ENCODE measurements at regions not wholly inside any gene's neighbourhood (a gene's known extent, or its start where the extent isn't known, plus 50 kb on each side); places are given as distances from the start of the nearest gene placed in this dataset.
"Not testable (repeated sequence)": the region's sequence is repeated elsewhere in the genome, so short reads cannot be mapped to it uniquely, and the experiment has no call there.

DNA sequence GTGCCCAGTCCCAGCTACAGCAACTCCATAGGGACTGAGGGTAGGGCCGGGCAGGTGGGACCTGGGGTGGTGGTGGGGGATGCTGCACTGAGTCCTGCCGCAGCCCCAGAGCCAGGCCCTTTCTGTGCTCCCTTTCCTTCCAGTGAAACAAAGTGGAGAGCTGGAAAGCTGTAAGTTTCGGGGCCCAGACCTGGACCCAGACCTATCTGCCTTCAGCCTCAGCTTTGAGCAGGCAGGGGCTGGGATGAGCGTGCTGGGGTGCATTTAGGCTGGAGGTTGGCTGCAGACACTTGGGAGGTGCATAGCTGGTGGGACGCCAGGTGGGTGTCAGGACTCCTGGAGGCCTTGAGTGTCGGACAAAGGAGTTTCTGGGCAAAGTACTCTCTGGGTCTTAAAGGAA is 92.7 kb upstream of the C1orf174 start:
- no peak for DNase-seq

DNA sequence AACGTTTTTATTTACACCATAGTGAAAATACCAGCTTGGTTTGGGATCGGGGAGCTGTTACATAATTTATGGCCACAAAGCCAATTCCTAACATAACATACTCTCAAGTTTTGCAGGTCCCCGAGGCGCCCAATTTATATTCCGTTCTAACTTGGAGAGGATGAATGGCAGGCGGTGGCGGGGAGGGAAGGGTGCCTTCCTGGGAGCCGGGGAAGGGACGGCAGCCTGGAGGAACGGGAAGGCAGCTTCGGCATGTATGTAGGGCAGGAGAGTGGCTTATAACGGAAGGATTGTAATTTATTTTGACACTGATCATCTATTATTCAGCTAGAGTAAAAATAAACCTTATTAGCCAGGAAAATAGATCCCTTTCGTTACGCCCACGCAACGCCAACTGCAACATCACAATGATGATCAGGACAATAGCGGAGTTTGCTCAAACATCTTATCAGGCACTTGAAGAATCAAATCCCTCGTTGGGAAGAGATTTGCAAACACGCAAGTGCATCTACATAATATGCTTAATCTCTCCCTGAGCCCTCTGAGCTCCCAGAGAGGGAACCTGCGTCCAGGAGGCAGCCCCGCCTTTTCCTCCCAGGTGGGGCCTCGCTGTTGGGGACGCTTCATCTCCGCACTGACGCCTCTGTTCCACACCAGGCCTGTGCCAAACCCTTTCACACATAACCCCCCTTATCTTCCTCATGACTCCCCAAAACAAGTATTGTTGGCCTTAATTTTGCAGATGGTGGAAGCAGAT is 93.7 kb upstream of the C1orf174 start:
- DNase-seq: no peak

DNA sequence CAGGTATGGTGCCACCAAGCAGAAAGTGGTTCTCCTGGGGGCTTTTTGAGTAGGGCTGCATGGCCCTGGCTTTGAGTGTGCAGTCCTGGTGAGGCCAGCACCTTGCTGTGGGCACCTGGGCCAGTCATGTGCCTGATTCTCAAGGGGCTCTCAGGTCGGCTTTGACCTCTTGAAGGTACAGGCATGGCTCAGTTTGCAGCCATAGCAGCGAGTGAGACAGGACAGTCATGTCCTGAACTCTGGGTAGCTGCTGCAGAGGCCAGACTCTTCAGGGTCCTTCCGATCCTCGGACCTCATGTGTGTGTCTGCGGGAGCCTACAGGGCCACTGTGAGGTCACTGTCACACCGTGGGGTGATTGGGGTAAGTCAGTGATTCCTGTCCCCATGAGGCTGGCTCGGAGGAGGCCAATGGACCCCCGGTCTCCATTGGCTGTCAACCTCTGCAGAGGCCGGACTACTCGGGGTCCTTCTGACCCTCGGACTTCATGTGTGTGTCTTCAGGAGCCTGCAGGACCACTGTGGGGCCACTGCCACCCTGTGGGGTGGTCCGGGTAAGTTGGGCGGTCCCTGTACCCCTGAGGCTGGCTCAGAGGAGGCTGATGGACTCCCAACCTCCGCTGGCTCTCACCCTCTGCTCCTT is 95.2 kb upstream of the C1orf174 start:
- DNase-seq: no peak

DNA sequence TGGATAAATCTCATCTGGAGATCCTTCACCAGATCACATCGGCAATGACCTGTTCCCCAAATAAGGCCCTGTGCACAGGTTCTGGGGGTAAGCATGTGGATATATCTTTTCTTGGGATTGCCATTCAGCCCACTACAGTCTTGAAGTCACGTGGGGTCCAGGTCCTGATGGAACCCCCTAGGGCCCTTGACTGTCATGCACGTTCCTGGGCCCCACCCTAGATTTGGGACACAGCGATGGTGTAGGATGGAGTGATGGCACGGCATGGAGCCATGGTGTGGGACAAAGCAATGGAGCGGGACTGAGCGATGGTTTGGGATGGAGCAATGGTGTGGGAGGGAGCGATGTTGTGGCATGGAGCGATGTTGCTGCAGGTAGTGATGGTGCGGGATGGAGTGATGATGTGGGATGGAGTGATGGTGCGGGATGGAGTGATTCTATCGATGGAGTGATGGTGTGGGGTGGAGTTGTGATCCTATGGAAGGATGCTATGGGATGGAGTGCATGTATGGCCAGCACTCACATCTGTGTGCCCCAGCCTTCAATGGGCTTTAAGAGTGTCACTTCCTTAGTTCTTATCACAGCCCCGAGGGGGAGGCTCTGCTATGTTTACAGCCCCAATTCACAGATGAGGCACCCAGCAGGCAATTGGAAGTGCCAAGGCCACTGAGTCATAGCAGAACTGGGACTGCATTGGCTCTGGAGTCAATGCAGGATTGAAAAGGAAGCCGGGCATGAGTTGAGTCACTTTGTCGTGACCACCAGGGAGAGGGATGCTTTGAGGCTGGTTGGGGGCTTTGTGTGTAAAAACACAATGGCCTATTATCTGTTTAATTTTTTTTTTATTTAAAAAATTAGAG is 97.0 kb upstream of the C1orf174 start:
- no peak for DNase-seq

DNA sequence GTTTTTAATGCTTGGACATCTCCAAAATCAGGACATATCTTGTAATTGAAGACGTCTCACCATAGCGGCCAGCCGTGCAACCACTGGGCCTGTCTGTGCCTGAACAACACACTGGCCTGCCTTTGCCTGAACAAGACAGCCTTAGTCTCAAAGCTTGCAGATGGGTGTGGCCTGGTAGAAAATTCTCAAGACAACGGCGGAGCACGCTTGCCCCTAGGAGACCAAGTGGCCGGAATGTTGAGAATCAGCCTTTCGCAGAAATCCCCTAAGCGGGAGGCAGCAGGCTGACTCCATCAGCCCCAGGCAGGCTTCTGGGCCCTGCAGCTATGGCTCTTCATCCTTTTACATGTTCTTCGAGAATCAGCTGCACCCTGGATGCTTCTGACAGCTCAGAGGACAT is 98.0 kb upstream of the C1orf174 start:
- no peak for DNase-seq

DNA sequence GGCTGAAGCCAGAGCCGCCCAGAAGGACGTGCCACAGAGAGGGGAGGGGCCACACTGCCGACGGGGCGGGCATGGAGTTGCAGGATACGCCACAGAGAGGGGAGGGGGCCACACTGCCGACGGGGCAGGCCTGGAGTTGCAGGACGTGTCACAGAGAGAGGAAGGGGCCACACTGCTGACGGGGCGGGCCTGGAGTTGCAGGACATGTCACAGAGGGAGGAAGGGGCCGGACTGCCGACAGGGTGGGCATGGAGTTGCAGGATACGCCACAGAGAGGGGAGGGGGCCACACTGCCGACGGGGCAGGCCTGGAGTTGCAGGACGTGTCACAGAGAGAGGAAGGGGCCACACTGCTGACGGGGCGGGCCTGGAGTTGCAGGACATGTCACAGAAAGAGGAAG is 99.4 kb upstream of the C1orf174 start:
- DNase-seq: not testable (repeated sequence)

DNA sequence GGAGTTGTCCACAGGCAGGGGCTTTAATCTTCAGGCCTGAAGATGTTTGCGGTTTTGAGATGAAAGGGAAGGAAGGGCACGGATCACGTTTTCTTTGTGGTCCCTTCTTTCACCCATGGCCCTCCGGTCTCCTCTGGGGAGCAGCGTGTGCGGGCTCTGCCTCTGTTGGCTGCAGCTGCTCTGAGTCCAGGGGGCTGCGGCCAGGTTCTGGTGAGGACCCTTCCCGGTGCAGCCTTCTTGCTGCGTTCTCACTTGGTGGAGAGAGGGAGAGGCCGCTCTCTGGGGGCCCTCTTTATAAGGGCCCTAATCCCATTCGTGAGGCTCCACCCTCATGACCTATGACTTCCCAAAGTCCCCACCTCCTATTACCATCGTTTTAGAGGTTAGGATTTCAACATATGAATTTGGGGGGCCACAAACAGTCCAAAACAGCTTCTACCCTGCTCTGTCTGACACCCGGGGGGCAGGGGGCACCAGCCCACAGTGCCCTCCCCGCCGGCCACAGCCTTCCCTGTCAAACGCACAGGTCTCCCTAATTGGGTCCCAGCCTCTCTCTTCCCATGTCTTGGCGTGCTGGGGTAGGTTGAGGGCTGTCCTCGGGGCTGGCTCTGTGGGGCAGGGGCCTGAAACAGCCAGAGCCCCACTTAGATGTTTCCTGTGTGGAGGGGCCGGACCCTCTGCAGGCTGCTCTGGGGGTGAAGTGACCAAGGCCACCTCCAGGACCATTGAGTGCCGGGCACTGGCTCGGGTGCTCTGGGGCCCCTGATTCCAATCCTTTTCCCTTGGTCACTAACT is 100.1 kb upstream of the C1orf174 start:
- no peak for DNase-seq

DNA sequence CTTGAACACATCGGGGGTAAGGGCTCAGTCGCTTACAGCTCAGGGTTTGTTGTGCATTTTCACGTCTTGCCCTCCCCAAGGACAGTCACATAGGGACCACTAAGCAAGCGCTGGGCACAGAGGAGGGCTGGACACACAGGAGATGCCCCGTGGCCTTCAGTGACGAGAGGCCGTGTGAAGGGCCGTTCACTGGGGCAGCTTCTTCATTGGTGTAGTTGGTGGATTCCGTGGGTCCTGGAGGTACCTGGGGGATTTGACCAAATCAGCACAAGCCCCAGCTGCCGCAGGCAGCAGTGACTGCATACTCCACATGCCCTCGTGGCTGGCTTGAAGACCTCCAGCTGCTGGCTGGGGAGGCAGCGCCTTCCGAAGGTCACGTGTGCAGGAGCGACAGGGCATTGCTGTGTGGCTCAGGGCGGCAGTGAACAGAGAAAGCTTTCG is 100.8 kb upstream of the C1orf174 start:
- DNase-seq: no peak

DNA sequence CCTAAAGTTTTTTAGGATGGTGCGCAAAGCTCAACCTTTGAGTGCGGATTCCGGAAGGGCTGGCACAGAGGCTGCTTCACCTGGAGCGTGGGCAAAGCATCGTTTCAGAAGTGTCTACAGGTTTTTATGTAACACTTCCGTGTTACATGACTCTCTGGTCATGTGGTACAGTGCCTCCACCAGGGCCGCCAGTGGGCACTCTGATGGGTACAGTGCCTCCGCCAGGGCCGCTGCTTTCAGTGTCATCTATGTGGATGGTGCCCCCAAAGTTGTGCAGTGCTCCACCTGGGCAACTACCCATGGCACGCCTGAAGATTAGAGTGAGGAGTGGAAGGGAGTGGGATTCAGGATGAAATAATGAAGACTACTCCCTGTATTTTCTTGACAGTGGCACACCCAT is 101.4 kb upstream of the C1orf174 start:
- no peak for DNase-seq

DNA sequence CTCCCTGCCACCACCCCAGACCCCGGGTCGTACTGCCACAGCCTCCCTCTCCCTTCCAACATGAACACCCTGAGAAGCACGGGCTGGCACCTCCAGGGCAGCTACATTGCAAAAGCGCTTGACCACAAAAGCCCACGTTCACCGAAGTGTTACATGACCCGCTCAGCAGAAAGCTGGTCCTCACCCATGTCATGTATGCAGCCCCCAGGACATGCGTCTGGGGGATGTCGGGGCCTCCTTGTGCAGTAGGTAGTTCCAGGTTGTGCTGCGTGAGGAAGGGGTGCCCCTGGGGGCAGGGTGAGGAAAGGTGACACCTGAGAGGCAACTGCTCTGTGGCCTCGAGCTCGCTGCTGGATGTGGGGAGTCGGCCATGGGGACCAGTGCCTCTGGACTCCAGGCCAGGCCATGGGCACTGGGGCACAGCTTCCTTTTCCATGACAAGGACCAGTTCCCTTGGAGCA is 102.0 kb upstream of the C1orf174 start:
- no peak for DNase-seq

DNA sequence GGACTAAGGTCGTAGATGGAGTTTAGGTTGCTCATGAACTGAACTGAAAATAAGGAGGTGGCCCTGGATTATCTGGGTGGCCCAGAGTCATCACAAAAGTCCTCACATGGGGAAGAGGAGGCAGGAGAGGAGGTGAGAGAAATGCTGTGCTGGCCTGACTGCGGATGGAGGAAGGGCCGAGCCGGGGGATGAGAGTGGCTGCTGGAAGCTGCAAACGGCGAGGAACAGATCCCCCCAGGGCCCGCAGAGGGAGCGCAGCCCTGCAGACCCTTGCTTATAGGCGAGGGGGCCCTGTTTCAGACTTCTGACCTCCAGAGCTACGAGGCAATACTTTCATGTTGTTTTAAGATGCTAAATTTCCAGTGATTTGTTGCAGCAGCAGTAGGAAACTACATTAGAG is 102.7 kb upstream of the C1orf174 start:
- no peak for DNase-seq

DNA sequence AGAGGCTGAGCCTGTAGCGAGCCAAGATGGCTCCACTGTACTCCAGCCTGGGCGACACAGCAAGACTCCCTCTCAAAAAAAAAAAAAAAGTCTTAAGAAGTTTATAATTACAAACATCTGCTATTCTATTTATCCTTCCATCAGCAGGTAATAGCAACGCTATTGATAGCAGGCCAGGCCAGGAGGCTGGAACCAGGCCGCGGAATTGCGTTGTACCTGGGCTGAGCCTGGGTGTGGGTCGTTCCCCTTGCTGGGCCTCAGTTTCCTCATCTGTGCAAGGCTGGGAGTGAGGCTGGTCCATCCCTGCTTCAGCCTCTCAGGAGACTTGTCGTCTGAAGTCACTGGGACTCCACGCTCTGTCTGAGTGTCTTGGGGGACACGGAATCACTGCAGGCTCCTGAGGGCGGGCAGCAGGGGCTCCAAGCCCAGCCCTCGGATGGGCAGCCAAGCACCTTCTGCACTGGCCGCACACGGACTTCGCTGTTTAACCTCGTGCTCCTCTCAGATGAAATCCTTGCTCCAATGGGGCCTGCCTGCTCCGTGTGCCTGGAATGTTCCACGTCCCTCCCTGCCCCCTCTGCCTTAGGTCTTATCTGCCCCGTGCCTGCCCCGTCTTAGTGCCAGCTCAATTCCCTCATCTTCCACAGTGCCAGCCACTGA is 103.9 kb upstream of the C1orf174 start:
- no peak for DNase-seq

DNA sequence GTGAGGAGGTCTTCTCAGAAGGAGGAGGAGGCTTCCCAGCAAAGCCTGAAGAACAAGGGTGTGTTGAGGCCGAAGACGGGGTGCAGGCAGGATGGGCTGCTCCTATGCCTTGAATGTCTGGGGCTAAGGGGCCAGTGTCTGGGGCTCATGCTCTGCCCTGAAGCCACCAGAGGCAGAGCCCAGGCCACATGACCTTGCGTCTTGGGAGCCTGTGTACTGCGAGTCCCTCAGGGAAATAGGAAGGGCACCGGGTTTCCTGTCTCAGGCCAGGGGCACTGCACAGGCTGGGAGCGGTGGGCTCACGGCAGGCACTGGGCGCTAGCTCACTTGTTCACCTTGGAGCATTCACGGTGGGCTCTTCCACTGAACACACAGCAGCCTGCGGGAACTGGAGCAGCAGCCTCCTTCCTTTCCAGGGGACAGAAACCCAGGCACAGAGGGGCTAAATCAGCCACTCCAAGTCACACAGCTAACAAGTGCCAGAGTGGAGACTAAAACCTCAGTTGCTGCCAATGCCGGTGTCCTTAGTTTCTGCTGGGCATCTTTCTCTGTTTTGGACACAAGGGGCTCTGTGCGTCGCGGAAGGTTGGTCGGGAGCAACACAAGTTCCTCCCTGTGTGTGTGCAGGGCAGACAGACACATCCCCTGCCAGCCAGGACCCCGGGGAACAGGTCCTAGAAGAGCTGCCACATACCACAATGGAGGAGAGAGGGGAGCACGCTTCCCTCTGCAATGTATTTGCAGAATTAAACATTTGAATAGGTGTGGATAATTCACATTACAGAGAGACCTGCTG is 104.8 kb upstream of the C1orf174 start:
- no peak for DNase-seq

DNA sequence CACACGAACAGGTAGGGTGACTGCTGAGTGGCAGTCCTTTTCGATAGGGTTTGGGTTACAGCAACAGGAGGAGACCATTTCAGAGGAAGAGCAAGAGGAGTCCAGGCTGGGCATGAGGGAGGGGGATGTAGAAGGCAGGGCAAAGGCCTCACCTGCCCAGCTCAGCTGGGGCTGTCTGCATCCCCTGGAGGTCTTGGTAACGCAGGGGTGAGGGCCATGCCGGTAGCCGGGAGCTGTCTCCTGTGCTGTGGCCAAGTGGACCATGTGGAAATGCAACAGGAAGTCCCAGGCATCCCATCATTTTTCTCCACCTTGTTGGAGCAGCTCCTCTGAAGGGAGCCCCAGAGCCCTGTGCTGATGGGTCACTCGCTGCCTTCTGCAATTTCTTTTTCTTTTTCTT is 105.4 kb upstream of the C1orf174 start:
- no peak for DNase-seq

DNA sequence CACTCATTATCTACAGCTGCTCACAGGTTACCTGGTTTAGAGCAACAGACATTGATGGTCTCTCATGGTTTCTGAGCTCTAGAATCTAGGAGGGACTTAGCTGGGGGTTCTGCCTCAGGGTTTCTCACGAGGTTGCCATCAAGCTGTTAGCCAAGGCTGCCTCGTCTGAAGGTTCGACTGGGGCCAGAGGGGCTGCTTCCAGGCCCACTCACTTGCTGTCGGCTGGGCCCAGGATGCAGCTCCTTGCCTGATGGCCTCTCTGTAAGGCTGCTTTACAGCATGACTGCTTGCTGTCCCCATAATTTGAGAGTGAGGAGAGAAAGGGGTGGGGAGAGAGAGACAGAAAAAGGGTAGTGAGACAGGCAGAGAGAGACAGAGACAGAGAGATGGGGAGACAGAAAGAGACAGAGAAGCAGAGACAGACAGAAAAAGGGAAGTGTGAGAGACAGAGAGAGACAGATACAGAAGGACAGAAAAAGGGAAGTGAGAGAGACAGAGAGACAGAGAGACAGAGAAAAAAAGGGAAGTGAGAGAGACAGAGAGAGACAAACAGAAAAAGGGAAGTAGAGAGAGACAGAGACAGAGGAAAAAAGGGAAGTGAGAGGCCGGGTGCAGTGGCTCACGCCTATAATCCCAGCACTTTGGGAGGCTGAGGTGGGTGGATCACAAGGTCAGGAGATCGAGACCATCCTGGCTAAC is 106.8 kb upstream of the C1orf174 start:
- no peak for DNase-seq

DNA sequence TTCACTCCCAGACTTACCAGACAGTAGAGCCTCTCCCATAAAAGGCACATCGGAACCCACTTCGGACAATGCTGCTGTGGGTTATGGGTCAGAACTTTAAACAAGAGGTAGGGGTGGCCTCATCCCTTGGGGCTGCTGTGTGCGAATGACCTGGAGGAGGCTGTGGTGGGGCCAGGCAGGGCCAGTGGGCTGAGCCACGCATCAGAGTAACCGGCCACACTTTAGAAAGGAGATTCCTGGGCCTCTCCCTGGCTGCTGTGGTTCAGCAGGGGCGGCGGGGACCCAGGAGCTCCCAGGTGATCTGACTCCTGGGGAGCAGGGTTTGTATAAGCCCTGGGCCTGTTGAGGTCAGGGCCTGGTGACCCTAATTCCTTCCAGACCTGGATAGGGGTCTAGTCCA is 110.2 kb upstream of the C1orf174 start:
- DNase-seq: no peak

DNA sequence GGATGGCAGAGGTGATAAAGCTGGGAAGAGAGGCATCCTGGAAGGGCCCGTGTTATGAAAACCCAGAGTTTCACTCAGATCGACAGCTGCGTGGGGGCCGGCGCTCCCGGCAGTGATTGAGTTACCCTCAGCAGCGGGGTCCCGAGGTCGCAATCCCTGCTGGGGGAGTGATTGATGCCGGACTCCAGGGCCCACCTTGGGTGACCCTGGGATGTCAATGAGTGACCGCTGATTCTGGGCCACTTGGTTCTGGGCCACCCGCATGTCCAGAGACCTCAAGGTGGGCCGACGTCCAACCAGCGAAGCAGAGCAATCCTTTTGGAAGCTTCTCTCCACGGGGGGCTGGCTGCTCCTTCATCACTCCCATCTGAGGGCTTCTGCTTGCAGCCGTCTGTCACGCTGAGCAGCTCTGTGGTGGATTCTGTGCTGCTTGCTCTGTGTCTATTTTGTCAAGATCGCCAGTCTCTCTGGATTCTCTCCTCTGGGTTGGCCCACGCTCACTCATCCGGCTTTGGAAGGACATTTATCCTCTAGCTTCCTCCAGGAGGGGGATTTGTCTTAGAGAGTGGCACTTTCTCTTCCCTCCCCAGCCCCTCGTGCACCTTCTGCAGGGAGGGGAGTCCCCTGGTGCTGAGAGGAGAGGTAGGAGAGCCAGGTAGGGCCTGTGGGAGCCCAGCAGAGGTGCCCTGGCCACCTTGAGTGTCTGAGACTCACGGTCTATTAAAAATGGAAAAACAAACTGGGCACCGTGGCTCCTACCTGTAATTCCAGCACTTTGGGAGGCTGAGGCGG is 110.9 kb upstream of the C1orf174 start:
- DNase-seq: no peak

DNA sequence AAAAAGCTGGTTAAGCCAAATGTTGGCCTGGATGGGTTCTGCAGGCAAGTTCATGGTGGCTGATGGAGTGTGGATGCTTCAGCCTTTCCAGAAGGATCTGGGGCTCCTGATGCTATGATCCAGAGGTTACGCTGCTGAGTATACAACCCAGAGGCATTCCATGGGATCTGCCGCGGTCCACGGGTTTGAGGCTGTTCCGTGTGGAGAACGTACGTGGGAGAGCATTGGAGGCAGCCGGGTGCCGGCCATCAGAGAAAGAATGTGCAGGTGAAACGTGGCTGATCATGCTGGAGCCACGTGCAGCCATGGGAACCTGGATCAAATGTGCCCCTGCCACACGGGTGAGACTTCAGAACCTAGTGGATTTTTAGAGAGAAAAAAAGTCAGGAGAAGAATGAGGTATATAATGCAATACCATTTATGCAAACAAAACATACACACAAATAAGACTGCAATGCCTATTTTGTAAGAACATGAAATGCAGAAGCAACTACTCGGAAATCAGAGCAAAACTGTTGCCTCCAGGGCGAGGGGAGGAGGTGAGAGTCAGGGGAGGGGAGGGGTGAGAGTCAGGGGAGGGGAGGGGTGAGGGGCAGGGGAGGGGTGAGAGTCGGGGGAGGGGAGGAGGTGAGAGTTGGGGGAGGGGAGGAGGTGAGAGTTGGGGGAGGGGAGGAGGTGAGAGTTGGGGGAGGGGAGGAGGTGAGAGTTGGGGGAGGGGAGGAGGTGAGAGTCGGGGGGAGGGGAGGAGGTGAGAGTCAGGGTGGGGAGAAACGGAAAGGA is 116.5 kb upstream of the C1orf174 start:
- no peak for DNase-seq

Data from NCI-H1694 treated with DMSO at 0.1 percent for 48 hours (cell line).